Calu3 (cell line): ENCODE measurements at regions not wholly inside any gene's neighbourhood (a gene's known extent, or its start where the extent isn't known, plus 50 kb on each side); places are given as distances from the start of the nearest gene placed in this dataset.

Experiments
- BruUV-seq: library from RNA; stranded (reverse); fragments of 400-500 nt; replicated peaks from 2 replicates; lab custom pipeline; 2021; lab: Mats Ljungman, UMichigan
- CTCF ChIA-PET: fragments of 300-600 bp; sonication (Branson Sonifier 250); formaldehyde crosslinking; loops from one replicate; lab custom pipeline; 2022; ENCODE audit warnings: antibody characterized with exemption; lab: Charles Lee
- DNase-seq: peaks from one replicate; pipeline ENCODE4 v3.0.0; 2022
- H3K27ac Mint-ChIP-seq: one replicate; pipeline ENCODE4 v1.8.0; 2022; ENCODE audit warnings: mixed read lengths; ENCODE audit not compliant: unreplicated experiment
- H3K27me3 Mint-ChIP-seq: one replicate; pipeline ENCODE4 v1.8.0; 2022; ENCODE audit warnings: mixed read lengths; ENCODE audit not compliant: unreplicated experiment
- H3K36me3 Mint-ChIP-seq: one replicate; pipeline ENCODE4 v1.8.0; 2022; ENCODE audit warnings: mild to moderate bottlenecking, moderate library complexity, mixed read lengths; ENCODE audit not compliant: insufficient read depth, unreplicated experiment
- H3K4me1 Mint-ChIP-seq: one replicate; pipeline ENCODE4 v1.8.0; 2022; ENCODE audit warnings: mild to moderate bottlenecking, low read depth, mixed read lengths; ENCODE audit not compliant: unreplicated experiment
- H3K4me3 Mint-ChIP-seq: one replicate; pipeline ENCODE4 v1.8.0; 2022; ENCODE audit warnings: mild to moderate bottlenecking, low read depth, moderate library complexity, mixed read lengths; ENCODE audit not compliant: unreplicated experiment
- H3K9me3 Mint-ChIP-seq: one replicate; pipeline ENCODE4 v1.8.0; 2022; ENCODE audit warnings: low read depth, mixed read lengths; ENCODE audit not compliant: unreplicated experiment
- intact Hi-C: fragments of 100-400 bp; cut with micrococcal nuclease; formaldehyde crosslinking; loops from one replicate; pipeline ENCODE4 v1.10.0; 2022; ENCODE audit not compliant: unreplicated experiment
- TF ChIP-seq, protein P1 (sequence below): fragments of 200-600 bp; IDR thresholded peaks from one replicate; pipeline ENCODE4 v1.8.0; 2022; ENCODE audit warnings: antibody characterized with exemption; ENCODE audit not compliant: unreplicated experiment

DNA sequence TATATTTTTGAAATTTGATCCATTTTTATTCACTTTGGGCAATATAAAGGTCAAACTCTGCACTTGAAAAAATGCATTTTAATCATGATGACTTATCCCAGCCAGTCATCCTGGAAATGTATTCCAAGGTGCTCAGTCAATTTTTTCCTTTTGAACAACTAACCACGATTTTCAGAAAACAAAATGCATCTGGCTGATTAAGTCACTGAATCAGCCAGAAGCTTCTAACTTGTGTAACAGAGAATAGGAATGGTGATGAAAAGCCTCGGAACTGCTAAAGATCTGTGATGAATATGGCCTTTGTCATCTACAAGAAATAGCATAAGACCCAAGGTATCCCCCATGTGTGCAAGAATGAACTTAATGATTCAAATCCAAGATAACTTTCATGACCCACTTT lies 572.7 kb downstream of the EPHA4 start:
- no peaks in the 10 kb centered on the region for H3K36me3 Mint-ChIP-seq
- DNase-seq = no peak
- CTCF ChIA-PET = no interaction called here
- intact Hi-C loops = no loop called here
- H3K27me3 Mint-ChIP-seq = no peaks in the 10 kb centered on the region
- no peak overlapping the region for H3K4me3 Mint-ChIP-seq
- TF ChIP-seq, protein P1, sequence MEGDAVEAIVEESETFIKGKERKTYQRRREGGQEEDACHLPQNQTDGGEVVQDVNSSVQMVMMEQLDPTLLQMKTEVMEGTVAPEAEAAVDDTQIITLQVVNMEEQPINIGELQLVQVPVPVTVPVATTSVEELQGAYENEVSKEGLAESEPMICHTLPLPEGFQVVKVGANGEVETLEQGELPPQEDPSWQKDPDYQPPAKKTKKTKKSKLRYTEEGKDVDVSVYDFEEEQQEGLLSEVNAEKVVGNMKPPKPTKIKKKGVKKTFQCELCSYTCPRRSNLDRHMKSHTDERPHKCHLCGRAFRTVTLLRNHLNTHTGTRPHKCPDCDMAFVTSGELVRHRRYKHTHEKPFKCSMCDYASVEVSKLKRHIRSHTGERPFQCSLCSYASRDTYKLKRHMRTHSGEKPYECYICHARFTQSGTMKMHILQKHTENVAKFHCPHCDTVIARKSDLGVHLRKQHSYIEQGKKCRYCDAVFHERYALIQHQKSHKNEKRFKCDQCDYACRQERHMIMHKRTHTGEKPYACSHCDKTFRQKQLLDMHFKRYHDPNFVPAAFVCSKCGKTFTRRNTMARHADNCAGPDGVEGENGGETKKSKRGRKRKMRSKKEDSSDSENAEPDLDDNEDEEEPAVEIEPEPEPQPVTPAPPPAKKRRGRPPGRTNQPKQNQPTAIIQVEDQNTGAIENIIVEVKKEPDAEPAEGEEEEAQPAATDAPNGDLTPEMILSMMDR = no peak
- peaks cover 2% of the 10 kb centered on the region for H3K9me3 Mint-ChIP-seq
- no TSS peak for BruUV-seq
- H3K4me1 Mint-ChIP-seq = no peaks in the 10 kb centered on the region
- H3K27ac Mint-ChIP-seq = no peak overlapping the region

DNA sequence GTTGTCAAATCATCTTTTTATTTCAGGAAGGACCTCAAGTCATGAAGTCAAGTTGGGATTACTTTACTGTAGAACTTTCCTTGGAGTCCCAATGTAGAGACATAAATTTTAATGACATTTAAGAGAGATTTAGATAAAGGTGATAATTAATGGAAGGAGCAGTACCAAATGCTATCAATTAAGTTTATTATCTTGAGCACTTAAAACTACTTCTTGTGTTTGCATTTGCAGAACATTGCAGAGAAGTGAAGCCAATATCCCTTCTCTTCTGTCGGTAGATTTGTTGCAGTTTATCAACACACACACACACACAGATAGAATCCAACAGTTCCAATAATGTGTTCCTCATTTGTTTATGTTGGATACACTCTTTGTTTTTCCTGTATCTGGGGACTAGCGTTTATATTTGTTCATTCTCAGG lies 570.7 kb downstream of the EPHA4 start:
- DNase-seq = no peak
- no peaks in the 10 kb centered on the region for H3K27me3 Mint-ChIP-seq
- no peaks in the 10 kb centered on the region for H3K36me3 Mint-ChIP-seq
- intact Hi-C loops = no loop called here
- no TSS peak for BruUV-seq
- TF ChIP-seq, protein P1 = no peak
- H3K4me3 Mint-ChIP-seq = no peak overlapping the region
- CTCF ChIA-PET = no interaction called here
- peaks cover 2% of the 10 kb centered on the region for H3K9me3 Mint-ChIP-seq
- no peak overlapping the region for H3K27ac Mint-ChIP-seq
- no peaks in the 10 kb centered on the region for H3K4me1 Mint-ChIP-seq

DNA sequence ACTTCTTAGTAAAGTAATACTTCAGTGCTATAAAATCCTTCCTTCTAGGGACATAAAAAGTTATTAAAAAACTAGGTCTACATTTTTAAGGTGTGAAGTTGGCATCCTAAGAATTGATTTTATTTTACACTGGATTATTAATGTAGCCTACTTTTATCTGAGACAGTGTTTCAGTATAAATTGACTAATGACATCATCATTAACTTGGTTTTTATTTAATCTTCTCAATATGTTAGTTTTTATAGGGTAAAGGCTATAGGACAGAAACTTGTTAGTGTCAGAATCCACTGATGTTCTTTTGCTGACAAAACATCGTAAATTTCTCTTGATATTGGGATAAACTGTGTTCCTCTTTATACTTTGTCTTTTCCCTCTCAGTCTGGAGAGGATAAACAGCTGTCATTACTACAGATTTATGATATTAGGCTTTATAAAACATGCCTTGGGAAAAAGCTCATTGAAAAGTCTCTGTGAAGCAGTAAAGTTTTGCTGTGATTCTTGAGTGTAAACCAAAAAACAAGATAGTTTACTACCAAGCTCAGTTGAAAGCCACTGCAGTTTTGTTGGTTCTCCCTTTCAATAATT lies 569.9 kb downstream of the EPHA4 start:
- Mint-ChIP-seq H3K36me3 (no peaks in the 10 kb centered on the region), H3K4me3 (no peak overlapping the region), H3K27ac (no peak overlapping the region), H3K27me3 (no peaks in the 10 kb centered on the region), H3K4me1 (no peaks in the 10 kb centered on the region), H3K9me3 (peaks cover 2% of the 10 kb centered on the region)
- intact Hi-C loops = no loop called here
- DNase-seq = no peak
- CTCF ChIA-PET = no interaction called here
- no TSS peak for BruUV-seq
- TF ChIP-seq, protein P1 = no peak

DNA sequence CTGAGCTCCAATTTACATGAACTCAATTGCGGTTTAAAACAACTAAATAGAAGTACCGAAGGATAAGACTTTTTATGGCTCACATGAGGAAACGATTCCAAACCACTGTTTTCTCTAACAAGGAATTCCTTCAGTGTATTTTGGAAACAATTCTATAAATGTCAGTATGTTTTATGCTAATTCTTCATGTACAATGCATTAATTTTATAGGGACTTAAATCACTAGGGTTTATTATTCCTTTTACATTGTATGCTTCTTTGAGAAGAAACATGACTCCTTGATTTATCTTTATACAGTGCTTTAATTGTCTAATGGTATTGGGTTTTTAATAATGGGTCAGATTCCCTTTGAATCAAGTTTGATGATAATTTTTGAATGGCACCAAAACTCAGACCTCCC lies 566.8 kb downstream of the EPHA4 start:
- Mint-ChIP-seq H3K9me3 (no peaks in the 10 kb centered on the region), H3K4me1 (no peaks in the 10 kb centered on the region), H3K27me3 (no peaks in the 10 kb centered on the region), H3K36me3 (no peaks in the 10 kb centered on the region), H3K4me3 (no peak overlapping the region), H3K27ac (no peak overlapping the region)
- CTCF ChIA-PET = no interaction called here
- no peak for DNase-seq
- intact Hi-C loops = no loop called here
- no TSS peak for BruUV-seq
- TF ChIP-seq, protein P1 = no peak
